SK-N-SH treated with all-trans-retinoic acid at 6 μM for 48 hours (cell line): ENCODE measurements at regions not wholly inside any gene's neighbourhood (a gene's known extent, or its start where the extent isn't known, plus 50 kb on each side); places are given as distances from the start of the nearest gene placed in this dataset.

Source experiments
- ARNTL ChIP-seq: fragments of 450-650 bp; formaldehyde crosslinking; IDR thresholded peaks from 2 replicates; pipeline ENCODE4 v1.5.0; 2020; ENCODE audit warnings: low read depth, mild to moderate bottlenecking, moderate library complexity, borderline replicate concordance
- CREB5 ChIP-seq: fragments of 250-450 bp; sonication (Bioruptor Pico); IDR thresholded peaks from 2 replicates; pipeline ENCODE4 v1.5.1; 2020; ENCODE audit warnings: low read depth, mild to moderate bottlenecking, moderate library complexity
- CSDC2 ChIP-seq: fragments of 250-450 bp; sonication (Bioruptor Pico); IDR thresholded peaks from 2 replicates; pipeline ENCODE4 v1.5.0; 2020; ENCODE audit warnings: mild to moderate bottlenecking, moderate library complexity
- ESRRG ChIP-seq: fragments of 250-450 bp; sonication (Bioruptor Pico); IDR thresholded peaks from 2 replicates; pipeline ENCODE4 v1.6.1; 2021; ENCODE audit warnings: mild to moderate bottlenecking
- GLIS3 ChIP-seq: fragments of 250-450 bp; sonication (Bioruptor Pico); IDR thresholded peaks from 2 replicates; pipeline ENCODE4 v1.5.0; 2020; ENCODE audit warnings: mild to moderate bottlenecking, moderate library complexity
- ISL1 ChIP-seq: fragments of 250-450 bp; sonication (Bioruptor Pico); IDR thresholded peaks from 2 replicates; pipeline ENCODE4 v2.1.2; 2022; ENCODE audit warnings: mild to moderate bottlenecking, moderate library complexity
- PATZ1 ChIP-seq: fragments of 250-450 bp; sonication (Bioruptor Pico); IDR thresholded peaks from 2 replicates; pipeline ENCODE4 v1.8.0; 2020; ENCODE audit warnings: mild to moderate bottlenecking, moderate library complexity, borderline replicate concordance
- RARB ChIP-seq: fragments of 250-450 bp; sonication (Bioruptor Pico); IDR thresholded peaks from 2 replicates; pipeline ENCODE4 v1.8.0; 2021; ENCODE audit warnings: mild to moderate bottlenecking, moderate library complexity
- ZC3H10 ChIP-seq: fragments of 250-450 bp; sonication (Bioruptor Pico); IDR thresholded peaks from 2 replicates; pipeline ENCODE4 v1.5.1; 2021; ENCODE audit warnings: mild to moderate bottlenecking, moderate library complexity
- ZFP3 ChIP-seq: fragments of 250-450 bp; sonication (Bioruptor Pico); IDR thresholded peaks from 2 replicates; pipeline ENCODE4 v1.5.0; 2020; ENCODE audit warnings: mild to moderate bottlenecking, moderate library complexity
- ZFP30 ChIP-seq: fragments of 450-650 bp; formaldehyde crosslinking; IDR thresholded peaks from 2 replicates; pipeline ENCODE4 v1.5.0; 2022; ENCODE audit warnings: mild to moderate bottlenecking, moderate library complexity
- ZNF8 ChIP-seq: fragments of 450-650 bp; formaldehyde crosslinking; IDR thresholded peaks from 2 replicates; pipeline ENCODE4 v1.5.0; 2020; ENCODE audit warnings: mild to moderate bottlenecking, moderate library complexity

- no peak for TF ChIP-seq CREB5 (CRISPR knock-in tag)
- no peak for TF ChIP-seq ARNTL
- no peak for TF ChIP-seq PATZ1 (CRISPR knock-in tag)
- no peak for TF ChIP-seq RARB (CRISPR knock-in tag)
- no peak for TF ChIP-seq GLIS3 (CRISPR knock-in tag)
- TF ChIP-seq ZNF8, result no peak
- no peak for TF ChIP-seq ZFP30 (CRISPR knock-in tag)
- TF ChIP-seq ESRRG (CRISPR knock-in tag), result no peak
- no peak for TF ChIP-seq CSDC2 (CRISPR knock-in tag)
- no peak for TF ChIP-seq ZC3H10 (CRISPR knock-in tag)
- TF ChIP-seq ISL1 (CRISPR knock-in tag), result no peak
- no peak for TF ChIP-seq ZFP3 (CRISPR knock-in tag)
These were observed 211.9 kb upstream of the CNR1 start for GRCh38 chr6:88377976-88378568.
